Mucosa of rectum (tissue), 2 donors: ENCODE measurements at regions not wholly inside any gene's neighbourhood (a gene's known extent, or its start where the extent isn't known, plus 50 kb on each side); places are given as distances from the start of the nearest gene placed in this dataset.

Source experiments
- H3K27ac ChIP-seq, 2 donors: one replicate each; pipeline ENCODE4 v1.7.0; 2013; ENCODE audit warnings: inconsistent platforms in 2 of 2, low read depth in 2 of 2, low read length in 2 of 2
- H3K27me3 ChIP-seq, 2 donors: one replicate each; pipeline ENCODE4 v1.7.0; 2013; ENCODE audit warnings: low read length in 2 of 2; ENCODE audit not compliant: control insufficient read depth in 2 of 2, insufficient read depth in 2 of 2
- H3K36me3 ChIP-seq, 2 donors: one replicate each; pipeline ENCODE4 v1.7.0; 2013; ENCODE audit warnings: low read length in 2 of 2; ENCODE audit not compliant: control insufficient read depth in 2 of 2, insufficient read depth in 2 of 2
- H3K4me1 ChIP-seq, 2 donors: one replicate each; pipeline ENCODE4 v1.7.0; 2013; ENCODE audit warnings: low read length in 2 of 2, mild to moderate bottlenecking in 1 of 2; ENCODE audit not compliant: control insufficient read depth in 2 of 2, insufficient read depth in 2 of 2
- H3K4me3 ChIP-seq, 2 donors: one replicate each; pipeline ENCODE4 v1.7.0; 2013; ENCODE audit warnings: low read length in 2 of 2
- H3K9ac ChIP-seq, 2 donors: one replicate each; pipeline ENCODE4 v1.7.0; 2013; ENCODE audit warnings: low read length in 2 of 2, low read depth in 1 of 2, mild to moderate bottlenecking in 1 of 2
- H3K9me3 ChIP-seq, 2 donors: one replicate each; pipeline ENCODE4 v1.7.0; 2013; ENCODE audit warnings: low read length in 2 of 2; ENCODE audit not compliant: control insufficient read depth in 2 of 2
- donor health status: healthy.
- donor health status: Normal muscosa, but diverticular disease.

DNA sequence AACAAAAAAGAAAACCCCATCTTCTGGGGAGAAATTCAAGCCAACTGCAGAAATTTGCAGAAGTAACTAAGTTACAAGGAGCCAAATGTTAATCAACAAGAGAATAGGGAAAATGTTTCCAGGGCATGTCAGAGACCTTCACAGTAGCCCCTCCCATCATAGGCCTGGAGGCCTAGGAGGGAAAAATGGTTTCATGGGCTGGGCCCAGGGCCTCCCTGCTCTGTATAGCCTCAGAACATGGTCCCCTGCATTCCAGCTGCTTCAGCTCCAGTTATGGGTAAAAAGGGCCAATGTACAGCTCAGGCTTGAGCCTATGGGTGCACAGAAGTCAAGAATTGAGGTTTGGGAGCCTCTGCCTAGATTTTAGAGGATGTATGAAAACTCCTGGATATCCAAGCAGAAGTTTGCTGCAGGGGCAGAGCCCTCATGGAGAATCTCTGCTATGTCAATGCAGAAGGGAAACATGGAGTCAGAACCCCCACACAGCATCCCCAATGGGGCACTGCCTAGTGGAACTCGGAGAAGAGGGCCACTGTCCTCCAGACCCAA, 260.9 kb downstream of the DUSP6 start:
- H3K4me1 ChIP-seq: peaks cover 0 to 2% of the 10 kb centered on the region in 2 donors
- peaks cover 0 to 8% of the 10 kb centered on the region in 2 donors for H3K9me3 ChIP-seq
- no peak overlapping the region for H3K9ac ChIP-seq
- no peaks in the 10 kb centered on the region for H3K27me3 ChIP-seq
- no peak overlapping the region for H3K4me3 ChIP-seq
- H3K27ac ChIP-seq: no peak overlapping the region
- H3K36me3 ChIP-seq: no peaks in the 10 kb centered on the region

DNA sequence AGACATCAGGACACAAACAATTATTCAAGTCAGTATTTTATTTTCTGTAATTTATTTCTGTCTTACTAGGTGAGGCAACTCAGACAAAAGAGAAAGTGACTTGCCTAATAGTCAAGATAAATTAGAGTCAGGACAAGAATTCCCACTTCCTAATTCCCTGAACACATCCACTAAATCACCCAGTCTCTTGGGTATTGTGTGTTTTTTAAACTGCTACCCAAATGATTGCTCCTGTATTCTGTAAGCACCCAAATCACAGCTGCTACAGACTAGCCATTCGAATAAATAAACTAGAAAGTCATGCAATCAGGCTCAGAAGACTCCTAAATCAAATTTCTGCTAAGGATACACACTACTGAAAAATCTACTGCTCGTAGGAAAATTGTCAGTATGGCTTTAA, 263.0 kb downstream of the DUSP6 start:
- H3K36me3 ChIP-seq: no peaks in the 10 kb centered on the region

DNA sequence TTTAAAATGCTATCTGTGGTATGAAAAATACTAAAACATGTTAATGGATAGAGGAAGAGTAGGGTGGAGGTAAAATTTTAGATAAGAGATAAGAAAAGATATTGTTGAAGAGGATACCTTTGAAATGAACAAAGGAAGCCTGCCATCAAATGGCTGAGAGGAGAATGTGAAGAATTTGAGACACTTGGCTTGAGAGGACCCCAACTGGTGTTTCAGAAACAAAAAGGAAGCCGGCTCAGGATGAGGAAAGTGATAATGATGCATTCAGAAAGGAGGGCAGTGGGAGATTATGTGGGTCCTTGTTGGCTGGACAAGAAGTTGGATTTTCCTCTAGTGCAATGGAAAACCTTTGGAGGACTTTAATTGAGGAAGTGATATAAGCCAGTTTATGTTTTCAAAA, 264.4 kb downstream of the DUSP6 start:
- peaks cover 0 to 8% of the 10 kb centered on the region in 2 donors for H3K9me3 ChIP-seq
- no peaks in the 10 kb centered on the region for H3K27me3 ChIP-seq
- no peak overlapping the region for H3K27ac ChIP-seq
- H3K36me3 ChIP-seq: no peaks in the 10 kb centered on the region
- H3K4me3 ChIP-seq: no peak overlapping the region
- no peak overlapping the region for H3K9ac ChIP-seq
- H3K4me1 ChIP-seq: peaks cover 0 to 2% of the 10 kb centered on the region in 2 donors

More for the DNA sequence above, 263.0 kb downstream of the DUSP6 start:
- peaks cover 0 to 8% of the 10 kb centered on the region in 2 donors for H3K9me3 ChIP-seq
- H3K4me1 ChIP-seq: peaks cover 0 to 2% of the 10 kb centered on the region in 2 donors
- H3K4me3 ChIP-seq: no peak overlapping the region
- H3K27me3 ChIP-seq: no peaks in the 10 kb centered on the region
- no peak overlapping the region for H3K27ac ChIP-seq
- no peak overlapping the region for H3K9ac ChIP-seq

DNA sequence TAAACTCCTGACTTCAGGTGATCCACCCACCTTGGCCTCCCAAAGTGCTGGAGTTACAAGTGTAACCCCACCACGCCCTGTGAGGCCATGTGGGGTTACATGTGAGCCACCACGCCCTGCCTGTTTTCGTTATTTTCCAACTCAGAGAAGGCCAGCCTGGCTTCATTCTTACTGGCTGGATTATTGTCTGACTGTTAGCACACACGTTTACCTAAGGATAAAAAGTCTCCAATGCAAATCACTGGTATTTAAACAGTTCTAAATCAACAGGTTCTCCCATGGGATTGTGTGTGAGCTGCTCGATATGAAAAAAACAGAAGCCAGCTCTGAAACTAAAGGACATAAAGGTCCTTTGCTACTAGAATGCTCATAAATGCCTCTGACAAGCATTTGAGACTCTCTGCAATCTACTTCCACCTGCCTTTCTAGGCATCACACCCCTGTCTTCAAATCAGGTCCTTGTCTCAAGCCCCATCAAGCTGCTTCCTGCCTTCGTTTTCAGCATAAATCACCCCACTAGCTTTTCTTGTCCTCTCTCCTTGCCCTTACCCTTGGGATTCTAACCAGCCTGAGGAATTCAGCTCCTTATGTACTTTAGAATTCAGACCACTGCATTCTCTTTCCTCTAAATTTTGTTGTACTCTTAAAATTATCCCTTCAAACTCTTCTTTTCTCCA, 265.0 kb downstream of the DUSP6 start:
- H3K9me3 ChIP-seq: peaks cover 0 to 8% of the 10 kb centered on the region in 2 donors
- H3K4me3 ChIP-seq: no peak overlapping the region
- H3K27ac ChIP-seq: no peak overlapping the region
- H3K27me3 ChIP-seq: no peaks in the 10 kb centered on the region
- H3K36me3 ChIP-seq: no peaks in the 10 kb centered on the region
- H3K4me1 ChIP-seq: peaks cover 0 to 2% of the 10 kb centered on the region in 2 donors
- no peak overlapping the region for H3K9ac ChIP-seq

DNA sequence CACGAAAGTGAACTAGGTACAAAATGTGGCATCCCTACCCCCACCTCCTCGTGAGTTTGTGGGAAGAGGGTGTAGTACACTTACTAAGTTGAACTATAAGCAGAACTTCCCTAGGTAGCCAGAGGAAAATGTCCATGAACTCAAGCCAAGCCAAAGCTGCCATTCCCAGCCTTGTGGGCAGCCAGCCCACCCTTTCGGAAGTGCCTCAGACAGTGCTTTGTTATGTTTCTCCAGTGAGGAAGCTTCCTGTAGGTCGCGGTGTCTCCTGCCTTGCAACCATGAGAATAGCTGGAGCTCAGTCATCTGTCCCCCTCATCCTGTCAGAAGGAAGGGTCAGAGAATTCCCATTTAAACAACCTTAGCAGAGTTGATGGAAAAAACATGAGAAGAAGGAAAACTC, 266.9 kb downstream of the DUSP6 start:
- Histone ChIP-seq H3K9me3 (peaks cover 0 to 2% of the 10 kb centered on the region in 2 donors), H3K27me3 (no peaks in the 10 kb centered on the region), H3K9ac (no peak overlapping the region), H3K4me1 (peaks cover 0 to 2% of the 10 kb centered on the region in 2 donors), H3K4me3 (no peak overlapping the region), H3K36me3 (no peaks in the 10 kb centered on the region), H3K27ac (no peak overlapping the region)

DNA sequence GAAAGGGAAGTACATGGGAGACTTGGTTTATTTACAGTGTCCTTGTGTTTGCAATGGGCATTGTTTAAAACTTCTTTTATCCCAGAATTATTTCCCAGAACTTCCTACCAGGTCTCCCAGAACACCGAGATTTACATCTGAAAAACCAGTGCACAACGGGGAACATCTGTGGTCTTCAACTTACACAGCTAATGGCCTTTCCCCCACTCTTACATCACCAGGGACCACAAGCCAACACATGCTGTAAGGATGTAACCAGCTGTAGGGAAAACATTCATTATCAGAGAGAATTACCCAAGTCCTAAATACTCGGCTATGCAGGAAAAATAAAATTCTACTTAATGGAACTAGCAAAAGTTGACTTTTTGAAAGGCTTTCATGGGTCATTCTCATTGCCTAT, 267.6 kb downstream of the DUSP6 start:
- no peak overlapping the region for H3K4me3 ChIP-seq

DNA sequence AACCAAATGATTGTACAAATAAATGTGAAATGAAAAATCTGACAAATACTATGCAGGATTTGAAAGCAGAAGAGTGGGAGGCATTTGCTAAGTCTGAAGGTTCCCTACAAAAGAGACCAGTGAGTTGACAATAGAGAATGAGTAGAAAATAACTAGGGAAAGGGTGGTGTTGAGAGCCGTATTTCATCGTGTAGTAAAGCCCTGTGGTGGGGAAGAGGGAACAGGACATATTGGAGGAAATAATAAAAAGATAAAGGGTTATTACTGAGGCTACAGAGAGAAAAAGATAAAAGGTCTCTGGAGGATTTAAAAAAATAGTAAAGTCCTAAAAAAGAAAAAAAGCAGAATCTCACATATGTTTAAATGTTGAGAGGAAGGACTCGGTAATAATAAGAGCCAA, 268.8 kb downstream of the DUSP6 start:
- Histone ChIP-seq H3K27me3 (no peaks in the 10 kb centered on the region), H3K9ac (no peak overlapping the region), H3K36me3 (no peaks in the 10 kb centered on the region), H3K27ac (no peak overlapping the region), H3K4me3 (no peak overlapping the region), H3K4me1 (peaks cover 0 to 2% of the 10 kb centered on the region in 2 donors), H3K9me3 (no peaks in the 10 kb centered on the region)

More for the DNA sequence above, 267.6 kb downstream of the DUSP6 start:
- H3K9ac ChIP-seq: no peak overlapping the region
- H3K27me3 ChIP-seq: no peaks in the 10 kb centered on the region
- no peaks in the 10 kb centered on the region for H3K36me3 ChIP-seq
- H3K27ac ChIP-seq: no peak overlapping the region
- peaks cover 0 to 2% of the 10 kb centered on the region in 2 donors for H3K4me1 ChIP-seq
- H3K9me3 ChIP-seq: no peaks in the 10 kb centered on the region

DNA sequence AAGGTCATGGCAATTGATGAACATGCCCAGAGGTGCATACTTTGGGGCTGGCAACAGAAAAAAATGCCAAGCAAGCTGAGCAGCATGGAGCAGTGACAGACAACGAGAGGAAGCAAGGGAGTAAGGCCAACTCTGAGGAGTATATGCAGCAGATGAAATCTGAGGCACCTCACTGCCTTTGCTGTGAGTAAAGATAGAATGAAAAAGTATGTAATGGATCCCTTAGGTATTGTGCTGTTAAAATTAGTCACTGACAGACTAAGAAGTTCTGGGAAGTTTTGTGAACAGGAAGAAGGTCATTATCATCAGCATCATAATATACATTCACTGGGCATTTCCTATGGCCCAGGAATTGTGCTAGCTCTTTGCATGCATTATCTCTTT, 269.9 kb downstream of the DUSP6 start:
- H3K36me3 ChIP-seq: no peaks in the 10 kb centered on the region
- no peak overlapping the region for H3K27ac ChIP-seq

DNA sequence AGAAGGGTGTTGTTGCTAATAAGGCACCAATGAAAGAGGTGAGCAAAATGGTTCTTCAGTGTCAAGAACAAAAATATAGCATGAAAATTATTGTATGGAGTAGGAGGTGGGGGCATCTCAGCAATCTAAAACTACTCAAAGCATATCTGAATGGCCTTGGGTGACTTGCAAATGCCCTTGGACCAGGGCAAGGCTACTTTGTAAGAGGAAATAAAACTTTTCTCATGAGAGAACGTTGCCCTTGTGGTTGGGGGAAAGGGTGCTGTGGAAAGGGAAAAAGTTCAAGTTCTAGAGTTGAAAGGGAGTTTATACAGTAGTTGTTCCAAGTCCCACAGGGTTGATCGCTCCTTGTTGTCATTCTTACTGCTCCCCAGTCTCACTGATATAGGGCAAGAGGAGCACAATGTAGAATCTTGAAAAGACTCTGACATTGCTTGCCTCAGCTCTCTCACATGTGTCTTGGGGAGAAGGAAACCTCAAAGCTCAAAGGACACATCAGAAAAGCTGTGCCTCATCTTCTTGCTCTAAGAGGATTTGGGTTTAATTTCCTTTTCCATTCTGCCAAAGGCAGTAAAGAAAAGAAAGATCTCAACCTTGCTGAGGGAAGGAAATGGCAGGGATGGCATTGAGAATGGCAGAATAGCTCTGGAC, 270.5 kb downstream of the DUSP6 start:
- Histone ChIP-seq H3K27ac (no peak overlapping the region), H3K4me1 (no peaks in the 10 kb centered on the region), H3K27me3 (no peaks in the 10 kb centered on the region), H3K9ac (no peak overlapping the region), H3K4me3 (no peak overlapping the region), H3K9me3 (no peaks in the 10 kb centered on the region), H3K36me3 (no peaks in the 10 kb centered on the region)

More for the DNA sequence above, 269.9 kb downstream of the DUSP6 start:
- Histone ChIP-seq H3K9me3 (no peaks in the 10 kb centered on the region), H3K4me1 (peaks cover 0 to under 1% of the 10 kb centered on the region in 2 donors), H3K27me3 (no peaks in the 10 kb centered on the region), H3K4me3 (no peak overlapping the region), H3K9ac (no peak overlapping the region)

DNA sequence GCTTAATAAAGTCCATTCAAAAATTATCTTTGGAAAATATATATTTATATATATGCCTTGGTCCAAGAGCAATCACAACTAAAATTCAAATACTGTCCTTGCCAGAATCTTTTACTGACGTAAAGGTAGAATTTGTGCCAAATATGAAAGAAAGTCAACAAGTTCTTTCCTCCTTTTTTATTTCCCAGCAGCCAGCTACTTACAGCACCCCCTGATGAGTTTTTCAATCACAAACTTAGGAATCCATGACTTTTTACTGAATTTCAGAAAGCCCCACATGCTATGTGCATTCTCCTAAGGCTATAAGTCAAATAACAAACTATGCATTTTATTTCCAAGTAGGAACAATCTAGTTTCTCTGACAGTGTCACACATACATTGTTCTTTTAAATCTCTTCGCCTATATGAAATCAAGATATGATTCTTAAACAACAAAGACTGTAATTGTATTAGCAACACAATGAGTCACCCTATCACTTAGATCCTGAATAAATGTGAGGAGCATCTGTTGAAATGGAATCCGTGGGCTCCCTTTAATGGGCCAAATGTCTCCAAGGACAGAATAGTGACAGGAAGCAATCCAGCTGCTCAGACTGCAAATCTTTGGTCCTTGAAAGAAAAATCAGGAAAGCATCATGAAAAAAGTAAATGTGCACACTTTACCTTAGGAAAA, 271.4 kb downstream of the DUSP6 start:
- no peaks in the 10 kb centered on the region for H3K36me3 ChIP-seq
- H3K27me3 ChIP-seq: no peaks in the 10 kb centered on the region
- no peak overlapping the region for H3K4me3 ChIP-seq
- no peaks in the 10 kb centered on the region for H3K4me1 ChIP-seq
- H3K9ac ChIP-seq: no peak overlapping the region
- H3K9me3 ChIP-seq: no peaks in the 10 kb centered on the region
- H3K27ac ChIP-seq: no peak overlapping the region
